ENCODE measurements at regions not wholly inside any gene's neighbourhood (a gene's known extent, or its start where the extent isn't known, plus 50 kb on each side); places are given as distances from the start of the nearest gene placed in this dataset.

- TF ChIP-seq POLR2AphosphoS5 (IDR thresholded peaks at IDR 0.05) (no peak), EP300 (IDR thresholded peaks at IDR 0.05) (no peak), CTCF (IDR thresholded peaks at IDR 0.05) (no peak), POLR2A (IDR thresholded peaks at IDR 0.05) (no peak)
- WGBS, 2 donors (ENCODE audit: low coverage in 1 of 2), result 86 to 93% methylated on average over 2 to 11 of the region's 15 CpGs
- Histone ChIP-seq H3K36me3 (no peaks in the 10 kb centered on the region), H3K9me3 (no peaks in the 10 kb centered on the region), H3K4me3 (no peak overlapping the region), H3K27me3 (peaks cover 7% of the 10 kb centered on the region), H3K4me1 (peaks cover 0 to 27% (median 6%) of the 10 kb centered on the region in 3 donors), H3K27ac (no peak overlapping the region)
- no peak for ATAC-seq
Measured at GRCh38 chr9:96082516-96083232, 207.2 kb downstream of the ERCC6L2 start.

GRCh38 chr9:96080364-96080763, 204.9 kb downstream of the ERCC6L2 start:
- H3K27me3 ChIP-seq, result no peaks in the 10 kb centered on the region
- 42 to 49% methylated on average over 5 to 7 of the region's 8 CpGs for WGBS, 2 donors (ENCODE audit: low coverage in 1 of 2)
- TF ChIP-seq CTCF (IDR thresholded peaks at IDR 0.05) (no peak), POLR2AphosphoS5 (IDR thresholded peaks at IDR 0.05) (peak; percentile 94)
- ATAC-seq, result peak; percentile 81
- H3K27ac ChIP-seq, result peak overlapping the region; percentile 51 to 77 (median 64)
- no peaks in the 10 kb centered on the region for H3K9me3 ChIP-seq
- peaks cover 0 to 27% (median 6%) of the 10 kb centered on the region in 3 donors for H3K4me1 ChIP-seq
- H3K36me3 ChIP-seq, result no peaks in the 10 kb centered on the region
- no peak overlapping the region for H3K4me3 ChIP-seq

- Histone ChIP-seq H3K4me3 (no peak overlapping the region), H3K27ac (peak overlapping the region; percentile 51 to 77 (median 64)), H3K36me3 (no peaks in the 10 kb centered on the region), H3K9me3 (no peaks in the 10 kb centered on the region), H3K4me1 (peaks cover 0 to 27% (median 6%) of the 10 kb centered on the region in 3 donors), H3K27me3 (no peaks in the 10 kb centered on the region)
- no peak for TF ChIP-seq CTCF (IDR thresholded peaks at IDR 0.05)
- no peak for TF ChIP-seq EP300 (IDR thresholded peaks at IDR 0.05)
- TF ChIP-seq POLR2AphosphoS5 (IDR thresholded peaks at IDR 0.05), result no peak
- TF ChIP-seq POLR2A (IDR thresholded peaks at IDR 0.05), result no peak
- WGBS, 2 donors (ENCODE audit: low coverage in 1 of 2), result 40% methylated on average over 6 of the region's 6 CpGs
- peak; percentile 24 for ATAC-seq
Measured at GRCh38 chr9:96079779-96080178, 204.3 kb downstream of the ERCC6L2 start.

- peak; percentile 34 for ATAC-seq
- 29 to 34% methylated on average over 3 to 4 of the region's 4 CpGs for WGBS, 2 donors (ENCODE audit: low coverage in 1 of 2)
- Histone ChIP-seq H3K36me3 (no peaks in the 10 kb centered on the region), H3K9me3 (no peaks in the 10 kb centered on the region), H3K4me3 (no peak overlapping the region), H3K4me1 (peaks cover 0 to 27% (median 6%) of the 10 kb centered on the region in 3 donors), H3K27ac (peak overlapping the region; percentile 50 to 77 (median 53)), H3K27me3 (no peaks in the 10 kb centered on the region)
- TF ChIP-seq EP300 (IDR thresholded peaks at IDR 0.05) (no peak), POLR2A (IDR thresholded peaks at IDR 0.05) (no peak), POLR2AphosphoS5 (IDR thresholded peaks at IDR 0.05) (peak; percentile 83), CTCF (IDR thresholded peaks at IDR 0.05) (peak in 3 of 4 experiments; percentile 22 to 50 (median 27))
Measured at GRCh38 chr9:96078897-96079490, 203.5 kb downstream of the ERCC6L2 start.

- WGBS, 2 donors (ENCODE audit: low coverage in 1 of 2), result 87 to 95% methylated on average over 4 to 5 of the region's 5 CpGs
- TF ChIP-seq CTCF (IDR thresholded peaks at IDR 0.05), result no peak
- no peak for TF ChIP-seq EP300 (IDR thresholded peaks at IDR 0.05)
- TF ChIP-seq POLR2AphosphoS5 (IDR thresholded peaks at IDR 0.05), result no peak
- no peak for TF ChIP-seq POLR2A (IDR thresholded peaks at IDR 0.05)
- no peak for ATAC-seq
Measured at GRCh38 chr9:96075757-96076156, 200.3 kb downstream of the ERCC6L2 start.

More at GRCh38 chr9:96075757-96076156, 200.3 kb downstream of the ERCC6L2 start:
- peaks cover 0 to 23% (median 3%) of the 10 kb centered on the region in 3 donors for H3K4me1 ChIP-seq
- no peaks in the 10 kb centered on the region for H3K27me3 ChIP-seq
- H3K9me3 ChIP-seq, result no peaks in the 10 kb centered on the region
- no peak overlapping the region for H3K27ac ChIP-seq
- H3K36me3 ChIP-seq, result no peaks in the 10 kb centered on the region
- no peak overlapping the region for H3K4me3 ChIP-seq
